ENCODE measurements at regions not wholly inside any gene's neighbourhood (a gene's known extent, or its start where the extent isn't known, plus 50 kb on each side); places are given as distances from the start of the nearest gene placed in this dataset.

DNA sequence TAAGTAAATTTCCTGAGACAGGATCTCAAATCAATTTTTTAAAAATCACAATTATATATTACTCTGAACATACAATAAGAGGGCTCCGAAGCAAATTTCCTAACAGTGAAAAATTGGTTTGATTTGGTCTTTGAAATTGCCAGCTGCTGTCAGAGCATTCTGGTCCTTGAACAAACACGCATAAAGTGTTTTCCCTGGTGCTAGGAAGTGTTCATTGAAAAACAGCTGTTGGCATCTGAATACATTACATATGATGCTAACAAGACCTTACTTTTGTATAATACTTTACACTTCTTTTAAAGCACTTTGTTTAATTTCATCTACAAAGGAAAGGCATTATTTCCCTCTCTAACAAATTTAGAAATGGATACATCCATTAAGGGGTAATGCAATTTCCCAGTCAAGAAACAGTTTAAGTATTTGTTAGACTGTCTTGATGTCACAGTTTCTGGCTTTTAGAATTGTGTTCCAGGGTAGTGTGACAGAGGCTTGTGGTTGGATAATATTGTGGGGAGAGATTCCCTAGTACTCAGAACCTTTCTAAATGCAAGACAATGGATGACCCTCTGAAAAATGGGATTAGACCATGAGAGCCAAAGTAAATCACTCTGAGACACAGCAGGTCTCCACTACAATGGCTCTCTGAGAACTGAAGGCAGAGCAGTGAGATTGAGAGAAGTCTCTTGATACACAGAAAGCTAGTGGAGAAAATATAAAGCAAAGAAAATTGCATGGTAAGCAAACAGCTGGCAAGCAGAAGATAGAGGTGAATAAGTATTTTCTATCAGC, 299.0 kb downstream of the TRIB2 start:
- TF ChIP-seq CBX8 (IDR thresholded peaks at IDR 0.05) (no peak), POLR2A (IDR thresholded peaks at IDR 0.05; ENCODE audit: low read length) (no peak)
- TF ChIP-seq, protein P1, sequence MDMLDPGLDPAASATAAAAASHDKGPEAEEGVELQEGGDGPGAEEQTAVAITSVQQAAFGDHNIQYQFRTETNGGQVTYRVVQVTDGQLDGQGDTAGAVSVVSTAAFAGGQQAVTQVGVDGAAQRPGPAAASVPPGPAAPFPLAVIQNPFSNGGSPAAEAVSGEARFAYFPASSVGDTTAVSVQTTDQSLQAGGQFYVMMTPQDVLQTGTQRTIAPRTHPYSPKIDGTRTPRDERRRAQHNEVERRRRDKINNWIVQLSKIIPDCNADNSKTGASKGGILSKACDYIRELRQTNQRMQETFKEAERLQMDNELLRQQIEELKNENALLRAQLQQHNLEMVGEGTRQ (IDR thresholded peaks at IDR 0.05) = no peak
- TF ChIP-seq, protein P2, sequence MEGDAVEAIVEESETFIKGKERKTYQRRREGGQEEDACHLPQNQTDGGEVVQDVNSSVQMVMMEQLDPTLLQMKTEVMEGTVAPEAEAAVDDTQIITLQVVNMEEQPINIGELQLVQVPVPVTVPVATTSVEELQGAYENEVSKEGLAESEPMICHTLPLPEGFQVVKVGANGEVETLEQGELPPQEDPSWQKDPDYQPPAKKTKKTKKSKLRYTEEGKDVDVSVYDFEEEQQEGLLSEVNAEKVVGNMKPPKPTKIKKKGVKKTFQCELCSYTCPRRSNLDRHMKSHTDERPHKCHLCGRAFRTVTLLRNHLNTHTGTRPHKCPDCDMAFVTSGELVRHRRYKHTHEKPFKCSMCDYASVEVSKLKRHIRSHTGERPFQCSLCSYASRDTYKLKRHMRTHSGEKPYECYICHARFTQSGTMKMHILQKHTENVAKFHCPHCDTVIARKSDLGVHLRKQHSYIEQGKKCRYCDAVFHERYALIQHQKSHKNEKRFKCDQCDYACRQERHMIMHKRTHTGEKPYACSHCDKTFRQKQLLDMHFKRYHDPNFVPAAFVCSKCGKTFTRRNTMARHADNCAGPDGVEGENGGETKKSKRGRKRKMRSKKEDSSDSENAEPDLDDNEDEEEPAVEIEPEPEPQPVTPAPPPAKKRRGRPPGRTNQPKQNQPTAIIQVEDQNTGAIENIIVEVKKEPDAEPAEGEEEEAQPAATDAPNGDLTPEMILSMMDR (IDR thresholded peaks at IDR 0.05) = no peak

All from A549 (cell line).